GM12878 (cell line): ENCODE measurements at regions not wholly inside any gene's neighbourhood (a gene's known extent, or its start where the extent isn't known, plus 50 kb on each side); places are given as distances from the start of the nearest gene placed in this dataset.

Source experiments
- CTCF ChIP-seq, 3 experiments: IDR thresholded peaks in 2 of 3; conservative IDR thresholded peaks in 1 of 3; 2 replicates each; pipeline ENCODE4 v1.5.1; 2011; ENCODE audit warnings: low read depth in 3 of 3, low read length in 3 of 3, mild to moderate bottlenecking in 3 of 3, control low read depth in 2 of 3, moderate library complexity in 2 of 3, inconsistent platforms in 1 of 3, mixed read lengths in 1 of 3; ENCODE audit not compliant: control insufficient read depth in 2 of 3, insufficient read depth in 1 of 3; ENCODE audit errors: extremely low read depth in 1 of 3
- MYC ChIP-seq: IDR thresholded peaks from 2 replicates; pipeline ENCODE4 v1.6.1; 2011; ENCODE audit warnings: mild to moderate bottlenecking, low read length, moderate library complexity, inconsistent platforms; ENCODE audit not compliant: insufficient read depth, insufficient replicate concordance, insufficient read length, severe bottlenecking
- SIN3A ChIP-seq: IDR thresholded peaks from 2 replicates; pipeline ENCODE4 v1.6.1; 2012; ENCODE audit warnings: low read depth, low read length, improper control_type of control experiment
- TCF12 ChIP-seq: IDR thresholded peaks from 2 replicates; pipeline ENCODE4 v1.6.1; 2011; ENCODE audit warnings: low read depth, mild to moderate bottlenecking, low read length

GRCh38 chr18:67242001-67242400, 274.5 kb downstream of the DSEL start:
- no peak for TF ChIP-seq SIN3A
- TF ChIP-seq CTCF (IDR thresholded peaks at IDR 0.05 in 2 of 3, conservative IDR thresholded peaks at IDR 0.05 in 1 of 3; ENCODE audit: control insufficient read depth in 2 of 3, extremely low read depth in 1 of 3, insufficient read depth in 1 of 3, low read depth in 3 of 3, low read length in 3 of 3) = no peak
- TF ChIP-seq MYC = no peak
- TF ChIP-seq TCF12 = no peak
